IMR-90 (cell line): ENCODE measurements at regions not wholly inside any gene's neighbourhood (a gene's known extent, or its start where the extent isn't known, plus 50 kb on each side); places are given as distances from the start of the nearest gene placed in this dataset.

Source experiments
- CEBPB ChIP-seq: IDR thresholded peaks from 2 replicates; pipeline ENCODE4 v1.6.1; 2012; ENCODE audit warnings: low read depth, low read length, improper control_type of control experiment
- CHD1 ChIP-seq: IDR thresholded peaks from 2 replicates; pipeline ENCODE4 v1.6.1; 2012; ENCODE audit warnings: low read depth, low read length, improper control_type of control experiment
- FOS ChIP-seq: fragments of 150-350 bp; IDR thresholded peaks from 2 replicates; pipeline ENCODE4 v1.6.1; 2016; ENCODE audit warnings: low read depth, low read length
- MAFK ChIP-seq: IDR thresholded peaks from 2 replicates; pipeline ENCODE4 v1.6.1; 2012; ENCODE audit warnings: low read depth, low read length, improper control_type of control experiment
- MAZ ChIP-seq: IDR thresholded peaks from 2 replicates; pipeline ENCODE4 v1.6.1; 2012; ENCODE audit warnings: low read depth, mild to moderate bottlenecking, low read length, improper control_type of control experiment, moderate library complexity, borderline replicate concordance
- MXI1 ChIP-seq: IDR thresholded peaks from 2 replicates; pipeline ENCODE4 v1.6.1; 2012; ENCODE audit warnings: low read depth, mild to moderate bottlenecking, low read length, moderate library complexity, borderline replicate concordance
- NFE2L2 ChIP-seq: fragments of 150-350 bp; IDR thresholded peaks from 2 replicates; pipeline ENCODE4 v1.6.1; 2016; ENCODE audit warnings: low read depth, mild to moderate bottlenecking, low read length
- POLR2A ChIP-seq: IDR thresholded peaks from 2 replicates; pipeline ENCODE4 v1.6.1; 2012; ENCODE audit warnings: mild to moderate bottlenecking, low read depth, low read length
- RAD21 ChIP-seq: IDR thresholded peaks from 2 replicates; pipeline ENCODE4 v1.6.1; 2012; ENCODE audit warnings: low read length, improper control_type of control experiment
- RCOR1 ChIP-seq: IDR thresholded peaks from 2 replicates; pipeline ENCODE4 v1.6.1; 2012; ENCODE audit warnings: mild to moderate bottlenecking, low read length, improper control_type of control experiment; ENCODE audit not compliant: insufficient replicate concordance
- RFX5 ChIP-seq: IDR thresholded peaks from 2 replicates; pipeline ENCODE4 v1.8.0; 2012; ENCODE audit warnings: low read depth, mild to moderate bottlenecking, low read length, moderate library complexity
- SMC3 ChIP-seq: fragments of 150-350 bp; IDR thresholded peaks from 2 replicates; pipeline ENCODE4 v1.6.1; 2016; ENCODE audit warnings: low read depth, mild to moderate bottlenecking, antibody characterized with exemption, low read length, moderate library complexity
- TF ChIP-seq, protein P1 (sequence below): conservative IDR thresholded peaks from 2 replicates; pipeline ENCODE4 v1.5.1; 2012; ENCODE audit warnings: mild to moderate bottlenecking, low read depth, low read length, improper control_type of control experiment
- TF ChIP-seq, protein P2 (sequence below): fragments of 150-350 bp; IDR thresholded peaks from 2 replicates; pipeline ENCODE4 v1.6.1; 2017; ENCODE audit warnings: mild to moderate bottlenecking, antibody characterized with exemption, low read length, low read depth

GRCh38 chr5:45042283-45042682 is 233.5 kb downstream of the MRPS30 start:
- TF ChIP-seq, protein P1, sequence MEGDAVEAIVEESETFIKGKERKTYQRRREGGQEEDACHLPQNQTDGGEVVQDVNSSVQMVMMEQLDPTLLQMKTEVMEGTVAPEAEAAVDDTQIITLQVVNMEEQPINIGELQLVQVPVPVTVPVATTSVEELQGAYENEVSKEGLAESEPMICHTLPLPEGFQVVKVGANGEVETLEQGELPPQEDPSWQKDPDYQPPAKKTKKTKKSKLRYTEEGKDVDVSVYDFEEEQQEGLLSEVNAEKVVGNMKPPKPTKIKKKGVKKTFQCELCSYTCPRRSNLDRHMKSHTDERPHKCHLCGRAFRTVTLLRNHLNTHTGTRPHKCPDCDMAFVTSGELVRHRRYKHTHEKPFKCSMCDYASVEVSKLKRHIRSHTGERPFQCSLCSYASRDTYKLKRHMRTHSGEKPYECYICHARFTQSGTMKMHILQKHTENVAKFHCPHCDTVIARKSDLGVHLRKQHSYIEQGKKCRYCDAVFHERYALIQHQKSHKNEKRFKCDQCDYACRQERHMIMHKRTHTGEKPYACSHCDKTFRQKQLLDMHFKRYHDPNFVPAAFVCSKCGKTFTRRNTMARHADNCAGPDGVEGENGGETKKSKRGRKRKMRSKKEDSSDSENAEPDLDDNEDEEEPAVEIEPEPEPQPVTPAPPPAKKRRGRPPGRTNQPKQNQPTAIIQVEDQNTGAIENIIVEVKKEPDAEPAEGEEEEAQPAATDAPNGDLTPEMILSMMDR, result no peak
- TF ChIP-seq, protein P2, sequence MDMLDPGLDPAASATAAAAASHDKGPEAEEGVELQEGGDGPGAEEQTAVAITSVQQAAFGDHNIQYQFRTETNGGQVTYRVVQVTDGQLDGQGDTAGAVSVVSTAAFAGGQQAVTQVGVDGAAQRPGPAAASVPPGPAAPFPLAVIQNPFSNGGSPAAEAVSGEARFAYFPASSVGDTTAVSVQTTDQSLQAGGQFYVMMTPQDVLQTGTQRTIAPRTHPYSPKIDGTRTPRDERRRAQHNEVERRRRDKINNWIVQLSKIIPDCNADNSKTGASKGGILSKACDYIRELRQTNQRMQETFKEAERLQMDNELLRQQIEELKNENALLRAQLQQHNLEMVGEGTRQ, result no peak
- TF ChIP-seq POLR2A (no peak), FOS (no peak), RFX5 (no peak), RCOR1 (no peak), CHD1 (no peak), MAZ (no peak), MAFK (0 out of 2 replicates have a peak, but pooled peaks have one; percentile 5), RAD21 (no peak), NFE2L2 (peak; percentile 66), SMC3 (no peak), MXI1 (no peak), CEBPB (no peak)
